ENCODE measurements at regions not wholly inside any gene's neighbourhood (a gene's known extent, or its start where the extent isn't known, plus 50 kb on each side); places are given as distances from the start of the nearest gene placed in this dataset.

GRCh38 chr5:164090358-164090757 lies 584.9 kb downstream of the MAT2B start:
- TF ChIP-seq, protein P1, sequence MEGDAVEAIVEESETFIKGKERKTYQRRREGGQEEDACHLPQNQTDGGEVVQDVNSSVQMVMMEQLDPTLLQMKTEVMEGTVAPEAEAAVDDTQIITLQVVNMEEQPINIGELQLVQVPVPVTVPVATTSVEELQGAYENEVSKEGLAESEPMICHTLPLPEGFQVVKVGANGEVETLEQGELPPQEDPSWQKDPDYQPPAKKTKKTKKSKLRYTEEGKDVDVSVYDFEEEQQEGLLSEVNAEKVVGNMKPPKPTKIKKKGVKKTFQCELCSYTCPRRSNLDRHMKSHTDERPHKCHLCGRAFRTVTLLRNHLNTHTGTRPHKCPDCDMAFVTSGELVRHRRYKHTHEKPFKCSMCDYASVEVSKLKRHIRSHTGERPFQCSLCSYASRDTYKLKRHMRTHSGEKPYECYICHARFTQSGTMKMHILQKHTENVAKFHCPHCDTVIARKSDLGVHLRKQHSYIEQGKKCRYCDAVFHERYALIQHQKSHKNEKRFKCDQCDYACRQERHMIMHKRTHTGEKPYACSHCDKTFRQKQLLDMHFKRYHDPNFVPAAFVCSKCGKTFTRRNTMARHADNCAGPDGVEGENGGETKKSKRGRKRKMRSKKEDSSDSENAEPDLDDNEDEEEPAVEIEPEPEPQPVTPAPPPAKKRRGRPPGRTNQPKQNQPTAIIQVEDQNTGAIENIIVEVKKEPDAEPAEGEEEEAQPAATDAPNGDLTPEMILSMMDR (IDR thresholded peaks at IDR 0.05) = no peak
- TF ChIP-seq EZH2 (IDR thresholded peaks at IDR 0.05; ENCODE audit: borderline replicate concordance, insufficient read depth, low read depth, low read length, poor library complexity, severe bottlenecking) = no peak
- ATAC-seq (ENCODE audit: low read depth) (no peak), DNase-seq (no peak)
- Mint-ChIP-seq H3K4me1 (no peaks in the 10 kb centered on the region), H3K4me3 (no peak overlapping the region), H3K27ac (no peak overlapping the region), H3K27me3 (no peaks in the 10 kb centered on the region), H3K9me3 (ENCODE audit: insufficient read depth) (no peaks in the 10 kb centered on the region)
- H3K27me3 ChIP-seq (replicated peaks in 1 of 4; ENCODE audit: control extremely low read depth in 1 of 4, control insufficient read depth in 3 of 4, insufficient read depth in 4 of 4, low read length in 3 of 4) = no peaks in the 10 kb centered on the region
- H3K4me3 ChIP-seq (ENCODE audit: control extremely low read depth in 1 of 5, extremely low read depth in 1 of 5, insufficient read depth in 1 of 5, low read depth in 2 of 5, low read length in 4 of 5) = no peak overlapping the region
- H3K27ac ChIP-seq (ENCODE audit: low read length in 2 of 2) = no peak overlapping the region
- H3K79me2 ChIP-seq (ENCODE audit: control insufficient read depth, insufficient read depth, low read length) = no peaks in the 10 kb centered on the region
- ChIA-PET POLR2A (no interaction called here), CTCF (interaction anchor here (0.7 kb wide), 1 partner anchor 1897 kb away, joined by 3 read pairs; no protein-coding TSS in a partner anchor)
- H3K4me2 ChIP-seq (replicated peaks; ENCODE audit: low read depth, low read length, poor library complexity, severe bottlenecking) = no peak overlapping the region
- no peak overlapping the region for H3K9ac ChIP-seq (ENCODE audit: low read length)
- H3K36me3 ChIP-seq (replicated peaks in 1 of 2; ENCODE audit: control extremely low read depth in 1 of 2, control insufficient read depth in 1 of 2, extremely low read depth in 1 of 2, insufficient read depth in 2 of 2, low read length in 1 of 2) = no peaks in the 10 kb centered on the region
- no peaks in the 10 kb centered on the region for H3K9me3 ChIP-seq (ENCODE audit: control extremely low read depth in 1 of 3, control insufficient read depth in 2 of 3, insufficient read depth in 1 of 3, low read length in 2 of 3)
- no peaks in the 10 kb centered on the region for H3K4me1 ChIP-seq (ENCODE audit: control insufficient read depth in 2 of 2, insufficient read depth in 2 of 2, low read length in 2 of 2)
- intact Hi-C loops (cut with micrococcal nuclease) = no loop called here
- H2AFZ ChIP-seq (ENCODE audit: insufficient read depth, low read depth, low read length, poor library complexity, severe bottlenecking) = no peak overlapping the region
- no peaks in the 10 kb centered on the region for H4K20me1 ChIP-seq (ENCODE audit: control insufficient read depth, insufficient read depth, low read length, poor library complexity, severe bottlenecking)
- no CpG with 5 or more reads among the region's 2 CpGs for WGBS (ENCODE audit: insufficient coverage)

DNA sequence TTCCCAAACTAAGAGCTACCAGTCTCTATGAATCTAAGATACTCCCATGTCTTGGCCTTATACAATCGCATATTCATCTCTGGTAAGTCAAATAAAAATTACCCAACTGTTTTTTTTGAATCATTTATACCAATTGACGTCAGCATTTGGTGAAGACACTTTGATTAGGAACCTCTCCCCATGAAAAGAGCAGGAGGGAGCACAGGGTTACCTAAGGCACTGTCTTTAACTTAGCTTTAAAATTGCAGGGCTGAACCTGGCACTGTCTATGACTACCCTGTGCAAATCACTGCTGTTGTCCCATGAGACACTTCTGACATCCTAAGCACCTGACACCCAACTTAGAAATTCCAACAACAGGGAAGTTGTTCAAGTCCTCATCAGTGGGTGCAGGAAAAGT lies 586.4 kb downstream of the MAT2B start:
- Histone ChIP-seq H4K20me1 (ENCODE audit: control insufficient read depth, insufficient read depth, low read length, poor library complexity, severe bottlenecking) (no peaks in the 10 kb centered on the region), H3K36me3 (replicated peaks in 1 of 2; ENCODE audit: control extremely low read depth in 1 of 2, control insufficient read depth in 1 of 2, extremely low read depth in 1 of 2, insufficient read depth in 2 of 2, low read length in 1 of 2) (no peaks in the 10 kb centered on the region), H3K79me2 (ENCODE audit: control insufficient read depth, insufficient read depth, low read length) (no peaks in the 10 kb centered on the region), H3K4me1 (ENCODE audit: control insufficient read depth in 2 of 2, insufficient read depth in 2 of 2, low read length in 2 of 2) (no peaks in the 10 kb centered on the region), H3K4me3 (ENCODE audit: control extremely low read depth in 1 of 5, extremely low read depth in 1 of 5, insufficient read depth in 1 of 5, low read depth in 2 of 5, low read length in 4 of 5) (no peak overlapping the region), H3K4me2 (replicated peaks; ENCODE audit: low read depth, low read length, poor library complexity, severe bottlenecking) (no peak overlapping the region), H3K27me3 (replicated peaks in 1 of 4; ENCODE audit: control extremely low read depth in 1 of 4, control insufficient read depth in 3 of 4, insufficient read depth in 4 of 4, low read length in 3 of 4) (no peaks in the 10 kb centered on the region), H3K9ac (ENCODE audit: low read length) (no peak overlapping the region), H2AFZ (ENCODE audit: insufficient read depth, low read depth, low read length, poor library complexity, severe bottlenecking) (no peak overlapping the region), H3K27ac (ENCODE audit: low read length in 2 of 2) (no peak overlapping the region), H3K9me3 (ENCODE audit: control extremely low read depth in 1 of 3, control insufficient read depth in 2 of 3, insufficient read depth in 1 of 3, low read length in 2 of 3) (no peaks in the 10 kb centered on the region)
- no peaks in the 10 kb centered on the region for H3K9me3 Mint-ChIP-seq (ENCODE audit: insufficient read depth)
- DNase-seq = no peak
- ChIA-PET CTCF (no interaction called here), POLR2A (no interaction called here)
- H3K27ac Mint-ChIP-seq = no peak overlapping the region
- no peaks in the 10 kb centered on the region for H3K4me1 Mint-ChIP-seq
- 79% methylated on average over 2 of the region's 2 CpGs for WGBS (ENCODE audit: insufficient coverage)
- no peaks in the 10 kb centered on the region for H3K27me3 Mint-ChIP-seq
- H3K4me3 Mint-ChIP-seq = no peak overlapping the region
- intact Hi-C loops (cut with micrococcal nuclease) = no loop called here
- TF ChIP-seq, protein P1 (IDR thresholded peaks at IDR 0.05) = no peak
- TF ChIP-seq EZH2 (IDR thresholded peaks at IDR 0.05; ENCODE audit: borderline replicate concordance, insufficient read depth, low read depth, low read length, poor library complexity, severe bottlenecking) = no peak
- ATAC-seq (ENCODE audit: low read depth) = no peak
